HG02642 (cell line): ENCODE measurements at regions not wholly inside any gene's neighbourhood (a gene's known extent, or its start where the extent isn't known, plus 50 kb on each side); places are given as distances from the start of the nearest gene placed in this dataset.

ENCODE experiments used
- ATAC-seq: cut with Tn5 transposase; IDR thresholded peaks from one replicate; pipeline ENCODE4 v1.9.1; 2021; ENCODE audit warnings: mild to moderate bottlenecking; ENCODE audit not compliant: unreplicated experiment, poor library complexity

DNA sequence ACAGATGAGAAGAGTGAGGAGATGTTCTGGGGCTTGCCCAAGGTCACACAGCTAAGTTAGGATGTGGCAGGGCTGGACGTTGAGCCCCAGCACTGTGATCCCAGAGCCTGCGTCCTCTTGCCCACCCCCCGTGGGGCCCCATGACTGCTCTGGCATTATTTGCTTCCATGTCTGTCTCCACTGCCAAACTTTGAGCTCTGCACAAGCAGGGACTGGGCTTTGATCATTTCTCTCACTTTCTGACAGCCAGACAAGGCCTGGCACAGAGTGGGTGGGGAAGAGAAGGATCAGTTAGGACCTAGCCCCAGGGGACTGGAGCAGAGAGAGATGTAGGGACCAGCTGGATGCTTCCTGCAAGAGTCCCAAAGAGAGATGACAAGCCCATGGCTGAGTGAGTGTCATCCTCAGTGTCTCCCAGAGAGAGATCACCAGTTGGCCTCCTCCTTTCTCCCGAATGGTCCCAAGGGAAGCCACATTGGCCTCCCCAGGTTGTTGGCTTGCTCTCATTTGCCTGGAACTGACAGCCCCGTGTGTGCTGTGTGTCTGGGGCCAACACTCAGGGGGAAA is 126.7 kb upstream of the PWP1 start:
- ATAC-seq: no peak

DNA sequence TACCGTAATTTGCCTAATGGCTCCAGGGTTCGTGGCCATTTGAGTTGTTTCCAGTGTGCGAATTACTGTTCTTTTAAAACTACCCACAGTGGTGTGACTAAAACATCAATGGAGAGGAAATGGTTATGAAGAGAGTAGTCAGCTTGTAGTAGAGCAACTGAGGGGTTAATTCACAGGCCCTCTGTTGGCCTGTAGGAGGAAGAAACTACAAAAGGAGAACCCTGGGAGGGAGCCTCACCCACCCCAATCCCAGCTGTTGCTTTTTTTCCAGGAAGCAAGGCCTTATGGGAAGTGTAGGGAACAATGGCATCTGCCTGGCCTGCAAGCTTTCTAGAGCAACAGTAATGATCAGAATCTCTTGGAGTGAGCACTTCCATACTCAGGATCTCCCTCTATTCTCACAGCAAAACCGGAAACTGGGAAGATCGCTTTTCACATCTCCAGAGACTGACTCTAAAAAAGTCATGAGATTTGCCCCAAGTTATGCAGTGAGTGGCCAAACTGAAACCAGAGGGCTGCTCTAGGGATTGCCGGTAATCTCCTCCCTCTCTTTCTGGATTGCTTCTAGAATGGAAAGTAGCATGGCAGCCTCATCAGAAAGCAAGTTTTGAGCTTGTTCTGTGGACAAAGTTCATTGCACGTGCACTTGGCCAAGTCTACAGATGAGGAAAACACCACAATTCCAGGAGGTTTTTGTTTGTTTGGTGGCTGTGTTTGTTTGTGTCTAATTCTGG is 125.3 kb upstream of the PWP1 start:
- no peak for ATAC-seq

DNA sequence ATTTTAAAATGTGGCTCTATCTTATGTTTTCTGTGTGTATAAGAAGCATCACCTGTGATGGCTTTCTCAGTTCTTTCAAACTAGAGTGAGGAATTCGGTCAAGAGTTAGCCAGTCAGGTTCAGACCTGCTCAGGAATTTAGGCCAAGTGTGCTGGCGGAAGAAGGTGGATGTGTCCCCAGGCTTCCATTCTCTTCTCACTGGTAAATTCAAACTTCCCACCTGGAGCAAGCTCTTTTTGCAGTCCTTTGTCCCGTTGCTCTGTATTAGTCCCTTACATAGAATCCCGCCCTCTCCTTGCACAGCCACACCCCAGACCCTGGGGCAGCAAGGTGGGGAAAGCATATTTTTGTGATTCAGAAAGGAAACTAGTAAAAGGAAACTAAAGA is 124.7 kb upstream of the PWP1 start:
- no peak for ATAC-seq

DNA sequence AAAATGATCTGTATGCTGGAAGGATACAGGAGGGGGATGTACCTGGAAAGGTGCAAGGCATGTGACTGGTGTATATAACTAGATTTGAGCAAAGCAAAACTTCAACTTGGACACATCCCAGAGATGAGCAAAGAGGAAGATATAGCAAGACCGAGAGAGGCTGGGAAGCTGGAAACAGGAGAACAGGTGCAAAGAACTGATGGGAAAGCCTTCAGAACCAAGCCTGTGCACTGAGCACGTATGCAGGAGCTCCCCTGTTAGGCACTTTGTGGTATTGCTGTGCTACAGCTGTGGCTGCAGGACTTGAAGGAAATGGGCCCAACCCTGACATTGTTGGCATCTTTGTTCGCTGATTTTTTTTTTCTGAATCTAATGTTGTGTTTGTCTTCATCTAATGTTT is 120.7 kb upstream of the PWP1 start:
- ATAC-seq: no peak

DNA sequence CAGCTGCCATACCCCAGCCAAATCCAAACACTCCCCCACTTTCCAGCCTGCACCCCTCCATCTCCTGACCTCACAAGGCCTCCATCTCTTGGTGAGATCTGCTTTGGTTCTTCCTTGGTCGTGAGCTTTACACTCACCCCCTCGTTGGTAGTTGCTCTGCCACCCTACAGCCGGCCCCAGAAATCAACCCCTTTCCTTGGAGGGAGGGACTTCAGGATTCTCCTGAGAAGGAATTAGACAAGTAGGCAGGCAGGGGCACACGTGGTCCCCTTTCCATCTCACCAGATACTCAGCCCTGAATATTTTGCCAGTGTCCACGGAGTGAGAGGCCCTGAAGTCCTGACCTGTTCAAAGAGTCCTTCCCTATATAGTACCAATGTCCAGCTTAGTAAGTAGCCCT is 120.0 kb upstream of the PWP1 start:
- no peak for ATAC-seq

DNA sequence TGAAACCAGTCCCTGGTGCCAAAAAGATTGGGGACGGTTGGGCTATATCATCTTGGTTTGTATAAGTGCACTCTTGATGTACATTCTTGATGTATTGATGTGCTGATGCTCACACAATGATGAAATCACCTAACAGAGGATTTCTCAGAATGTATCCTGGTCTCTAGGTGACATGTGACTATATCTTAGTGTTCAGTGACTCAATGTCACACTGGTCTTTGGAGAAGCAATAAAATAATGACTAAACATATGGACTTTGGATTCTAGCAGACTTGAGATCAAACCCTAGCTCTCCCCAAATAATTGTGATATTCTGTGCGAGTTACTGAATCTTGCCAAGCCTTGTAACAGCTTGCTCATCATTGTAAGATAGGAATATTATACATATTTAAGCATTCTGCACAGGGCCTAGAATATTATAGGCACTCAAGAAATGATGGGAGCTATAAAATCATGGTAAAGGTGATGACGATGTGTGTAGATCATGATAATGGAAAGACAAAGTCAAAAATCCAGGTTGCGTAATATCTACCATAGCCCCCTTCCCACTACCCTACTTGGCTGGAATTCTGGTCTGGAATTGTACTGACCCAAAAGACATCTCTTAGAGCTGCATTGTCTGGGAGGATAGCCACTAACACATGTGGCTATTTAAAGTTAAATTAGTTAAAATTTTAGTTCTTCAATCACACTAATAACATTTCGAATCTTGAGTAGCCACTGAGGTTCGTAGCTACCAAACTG is 117.6 kb upstream of the PWP1 start:
- ATAC-seq: no peak

DNA sequence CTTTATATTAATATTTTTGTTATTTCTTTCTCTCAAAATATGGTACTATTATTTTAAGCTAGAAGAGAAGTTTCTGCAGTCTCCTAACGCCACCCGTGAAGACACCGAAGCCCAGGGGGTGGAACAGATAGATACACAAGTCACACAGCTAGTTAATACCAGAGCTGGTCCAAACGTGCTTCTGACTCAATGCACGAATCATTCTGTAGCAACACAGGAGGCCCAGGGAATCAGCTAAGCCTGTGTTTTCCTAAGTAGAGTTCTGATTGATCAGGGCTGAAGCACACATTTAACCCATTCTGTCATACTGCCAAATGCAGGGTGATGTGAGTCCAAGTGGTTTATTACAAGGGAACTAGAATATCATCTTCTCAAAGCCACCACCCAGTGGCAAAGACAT is 116.9 kb upstream of the PWP1 start:
- no peak for ATAC-seq

DNA sequence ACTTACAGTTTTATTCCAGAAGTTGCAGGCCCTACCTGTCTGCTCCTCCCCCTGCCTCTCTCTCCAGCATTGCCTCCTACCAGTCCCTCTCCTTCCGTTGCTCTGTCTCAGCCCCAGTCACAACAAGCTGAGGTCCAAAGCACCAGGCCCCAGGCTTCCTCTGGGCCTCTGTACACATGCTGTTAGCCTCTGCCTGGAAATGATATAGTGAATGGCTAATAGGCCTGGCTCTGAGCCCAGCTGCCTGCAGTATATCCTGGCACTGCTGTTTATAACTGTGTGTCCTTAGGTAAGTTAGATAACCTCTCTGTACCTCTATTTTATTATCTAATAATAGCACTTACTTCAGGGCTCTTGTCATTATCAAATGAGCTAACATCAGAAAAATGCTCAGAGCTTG is 114.9 kb upstream of the PWP1 start:
- ATAC-seq: no peak

DNA sequence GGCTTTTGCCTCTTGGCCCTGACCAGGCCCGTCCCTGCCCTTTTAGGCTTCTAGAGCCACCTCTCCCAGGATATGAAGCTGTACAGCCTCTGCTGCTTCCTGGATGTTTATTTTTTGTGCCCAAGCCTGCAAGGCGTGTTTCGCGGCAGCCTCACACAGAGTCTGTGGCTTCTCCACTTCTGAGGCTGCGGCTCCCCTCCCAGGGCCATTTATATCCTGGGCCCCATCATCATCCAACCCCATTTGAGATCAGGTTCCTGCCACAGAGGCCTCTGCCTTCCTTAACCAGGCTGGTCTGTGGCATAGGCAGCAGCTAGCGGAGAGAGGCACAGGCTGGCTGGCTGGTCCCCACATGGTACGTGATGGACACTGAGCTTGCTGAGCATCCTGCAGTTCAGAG is 114.1 kb upstream of the PWP1 start:
- no peak for ATAC-seq

DNA sequence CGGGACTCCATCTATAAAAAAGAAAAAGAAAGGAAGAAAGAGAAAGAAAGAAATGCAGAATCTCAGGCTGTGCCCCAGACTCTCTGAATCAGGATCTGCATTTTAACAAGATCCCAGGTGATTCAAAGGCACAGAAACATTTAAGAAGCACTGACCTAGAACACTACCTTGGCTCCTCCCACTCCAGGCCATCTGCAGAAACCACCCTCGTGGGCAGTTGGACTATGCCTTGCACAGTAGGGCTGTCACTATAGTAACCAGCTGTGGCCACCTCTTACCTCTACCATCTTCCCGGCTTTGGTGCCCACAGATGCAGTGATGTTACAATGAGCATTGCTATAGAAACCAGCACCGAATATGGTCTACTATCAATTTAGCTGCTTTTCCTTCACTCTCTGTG is 110.9 kb upstream of the PWP1 start:
- no peak for ATAC-seq

DNA sequence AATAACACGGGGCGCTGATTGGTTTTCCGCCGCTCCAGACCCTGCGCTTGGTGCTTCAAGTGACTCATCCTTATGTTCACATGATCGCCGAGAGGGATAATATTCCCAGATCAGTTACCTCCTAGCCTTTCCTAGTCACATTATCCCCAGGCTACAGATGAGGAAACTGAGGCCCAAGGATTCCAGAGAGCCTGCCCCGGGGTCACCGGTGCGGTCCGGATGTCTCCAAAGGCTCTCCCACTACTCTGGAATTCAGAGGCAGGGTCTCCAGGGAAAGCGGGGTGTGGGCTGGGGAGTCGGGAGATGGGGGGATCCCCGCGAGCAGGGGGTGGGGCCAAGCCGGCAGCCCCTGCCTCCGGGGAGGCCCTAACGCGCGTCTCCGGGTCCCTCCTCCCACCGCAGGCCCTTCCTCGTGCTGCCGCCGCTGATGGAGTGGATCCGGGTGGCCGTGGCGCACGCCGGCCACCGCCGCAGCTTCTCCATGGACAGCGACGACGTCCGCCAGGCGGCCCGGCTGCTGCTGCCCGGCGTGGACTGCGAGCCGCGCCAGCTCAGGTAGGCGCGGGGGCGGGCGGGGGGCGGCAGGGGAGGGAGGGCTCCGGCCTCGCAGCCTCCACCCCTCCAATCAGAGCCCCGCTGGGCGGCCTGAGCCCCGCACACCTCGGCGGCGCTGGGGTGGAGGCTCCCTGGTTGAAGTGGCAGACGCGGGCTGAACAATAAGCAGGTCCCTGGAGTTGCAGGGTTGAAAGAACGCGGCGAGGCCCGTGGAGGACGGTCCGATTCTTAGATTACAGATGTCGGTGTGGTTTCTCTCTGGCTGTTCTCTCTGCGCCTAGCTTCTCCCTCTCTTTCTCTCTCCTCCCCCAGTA is 104.6 kb upstream of the PWP1 start:
- no peak for ATAC-seq

DNA sequence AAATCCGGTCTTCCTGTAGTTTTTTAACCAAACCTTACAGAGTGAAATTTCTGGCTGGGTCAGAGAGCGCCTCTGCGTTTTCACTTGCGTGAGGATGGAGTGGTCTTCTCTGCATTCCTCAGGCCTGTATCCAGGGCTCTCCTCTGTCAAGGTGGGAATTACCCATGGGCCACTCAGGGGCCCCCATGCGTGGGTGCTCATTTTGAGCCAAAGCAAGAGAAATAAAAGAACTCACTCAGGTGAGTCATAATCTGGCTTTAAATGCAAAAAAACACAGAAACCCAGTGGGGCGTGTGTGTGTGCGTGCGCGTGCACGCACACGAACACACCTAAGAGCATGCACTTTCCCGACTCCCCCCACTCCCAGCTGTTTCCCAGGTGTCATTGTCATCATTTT is 104.0 kb upstream of the PWP1 start:
- no peak for ATAC-seq

DNA sequence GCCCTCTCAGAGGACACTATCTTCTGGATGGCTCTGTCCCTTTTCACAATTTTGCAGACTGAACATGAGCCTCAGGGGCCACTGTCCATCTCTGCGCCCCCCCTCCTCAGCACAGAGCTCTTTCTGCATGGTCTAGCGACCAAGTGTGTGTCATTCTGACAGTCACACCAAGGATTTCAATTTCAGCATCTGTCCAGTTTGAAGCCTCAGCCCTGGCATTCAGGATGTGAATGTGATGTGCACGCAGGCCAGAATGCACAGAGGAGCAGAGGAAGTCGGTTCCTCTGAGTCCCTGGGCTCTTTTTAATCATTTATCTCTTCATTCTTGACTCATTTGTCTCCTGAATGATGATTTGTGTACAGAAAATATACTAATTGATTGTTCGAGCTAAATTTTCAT is 102.0 kb upstream of the PWP1 start:
- no peak for ATAC-seq

DNA sequence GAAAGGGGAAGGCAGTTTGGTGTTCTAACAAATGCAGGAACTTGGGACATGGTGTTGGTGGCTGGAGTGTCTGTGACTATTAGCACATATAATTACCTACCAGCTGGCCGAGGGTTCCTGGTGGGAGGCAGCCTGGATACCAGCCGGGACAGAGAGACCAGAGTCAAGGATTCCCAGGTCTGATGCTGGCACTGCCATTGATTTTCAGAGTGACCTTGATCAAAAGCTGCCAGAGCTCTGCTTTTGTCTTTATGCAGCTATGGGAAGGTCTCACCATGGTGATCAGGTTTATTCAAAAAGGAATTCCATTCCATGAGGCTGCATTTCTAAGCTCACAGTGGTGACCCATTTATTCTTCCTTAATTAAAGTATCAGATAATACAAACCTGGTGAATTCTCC is 101.0 kb upstream of the PWP1 start:
- no peak for ATAC-seq

DNA sequence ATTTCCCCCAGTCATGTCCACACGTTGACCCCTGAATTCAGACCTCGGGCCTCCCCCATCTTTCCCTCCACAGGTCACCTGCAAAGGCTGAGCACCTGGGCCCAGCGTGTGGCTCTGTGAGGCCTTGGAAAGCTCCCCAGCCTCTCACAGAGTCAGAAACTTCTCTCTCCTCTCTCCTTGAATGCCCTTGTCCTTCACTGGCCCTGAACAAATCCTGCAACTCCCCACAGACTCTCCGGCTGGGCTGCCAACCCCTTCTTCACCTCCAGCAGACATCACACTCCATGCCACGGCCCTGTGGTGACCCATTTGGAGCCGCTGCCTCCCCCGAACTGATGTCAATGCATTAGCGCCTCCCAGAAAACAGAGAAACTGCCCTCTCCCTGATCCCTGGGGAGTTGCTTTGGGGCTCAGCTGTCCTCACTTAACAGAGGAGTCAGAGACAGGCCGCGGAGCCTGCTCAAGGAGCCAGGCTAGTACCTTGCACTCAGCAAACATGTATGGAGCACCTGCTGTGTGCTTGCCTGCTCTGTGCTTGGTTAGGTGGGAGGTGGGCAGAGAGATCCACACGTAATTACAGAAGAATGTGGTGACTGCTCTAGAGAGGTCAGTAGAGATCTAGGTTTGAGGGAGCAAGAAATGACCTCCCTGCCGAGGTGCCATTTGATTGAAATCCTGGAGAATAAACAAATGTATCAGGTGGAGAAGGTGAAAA is 99.2 kb upstream of the PWP1 start:
- ATAC-seq: no peak

DNA sequence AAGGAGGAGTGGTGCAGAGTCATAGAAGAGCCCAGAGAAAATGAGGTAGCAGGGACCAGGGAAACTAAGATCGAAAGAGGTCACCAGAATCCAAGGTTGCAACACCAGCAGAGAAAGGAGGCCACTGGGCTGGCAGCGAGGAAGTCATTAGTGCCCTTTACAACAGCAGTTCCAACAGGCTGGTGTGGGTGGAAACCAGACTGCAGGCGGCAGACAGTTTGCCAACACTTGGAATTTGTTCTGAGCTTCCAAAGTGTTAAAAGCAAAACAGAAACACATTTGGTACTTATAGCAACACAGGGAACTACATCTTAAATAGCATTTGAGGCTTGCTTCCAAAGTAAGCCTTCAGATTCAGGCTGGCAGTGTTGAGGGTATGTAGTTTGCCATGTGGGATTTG is 95.2 kb upstream of the PWP1 start:
- no peak for ATAC-seq

DNA sequence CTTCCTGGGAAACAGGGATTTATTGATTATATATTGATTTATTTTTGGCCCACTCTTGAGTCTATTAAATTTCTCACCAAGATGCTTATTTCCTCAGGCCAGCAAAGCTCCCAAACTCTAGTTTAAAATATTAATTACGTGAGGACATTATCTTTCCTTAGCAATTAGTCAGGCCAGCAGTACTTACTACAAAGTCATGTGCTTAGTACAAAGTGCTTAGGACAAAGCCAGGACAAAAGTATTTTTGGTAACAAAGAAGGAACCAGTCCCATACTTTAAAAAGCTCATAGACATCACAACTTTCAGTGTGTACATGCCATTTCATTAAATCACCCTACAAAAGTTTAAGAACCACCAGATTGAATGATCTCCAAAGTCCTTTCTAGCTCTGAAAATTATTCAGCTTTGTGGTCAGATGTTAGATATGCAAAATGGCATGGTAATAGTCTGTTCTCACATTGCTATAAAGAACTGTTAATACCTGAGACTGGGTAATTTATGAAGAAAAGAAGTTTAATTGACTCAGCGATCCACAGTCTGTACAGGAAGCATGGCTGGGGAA is 94.7 kb upstream of the PWP1 start:
- ATAC-seq: no peak

DNA sequence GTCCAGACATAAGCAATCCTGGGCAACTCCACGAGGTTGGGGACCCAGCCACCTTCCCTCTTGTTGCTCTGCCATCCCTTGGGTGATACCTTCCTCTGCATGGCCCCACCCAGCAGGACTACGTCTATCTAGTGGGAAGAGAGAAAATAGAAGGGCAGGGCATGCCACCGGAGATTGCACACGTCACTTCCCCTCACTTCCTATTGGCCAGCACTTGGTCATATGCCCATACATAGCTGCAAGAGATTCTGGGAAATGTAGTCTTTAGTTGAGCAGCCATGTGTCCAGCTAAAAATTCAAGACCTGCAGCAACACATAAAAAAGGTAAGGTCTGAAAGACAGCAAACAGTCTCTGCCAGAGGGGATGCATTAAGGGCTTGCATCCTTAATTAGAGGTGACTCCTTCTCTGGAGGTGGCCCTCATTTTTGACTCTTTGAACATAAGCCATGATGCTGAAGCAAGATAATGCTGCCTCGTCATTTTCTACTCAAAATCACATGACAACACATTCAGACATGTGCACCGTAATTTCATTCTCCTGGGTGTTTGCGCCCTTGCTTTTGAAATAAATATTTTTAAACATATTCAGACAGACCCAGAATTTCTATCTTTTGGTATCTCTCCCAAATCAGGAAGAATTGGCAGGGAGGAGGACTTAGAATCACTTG is 91.8 kb upstream of the PWP1 start:
- no peak for ATAC-seq

DNA sequence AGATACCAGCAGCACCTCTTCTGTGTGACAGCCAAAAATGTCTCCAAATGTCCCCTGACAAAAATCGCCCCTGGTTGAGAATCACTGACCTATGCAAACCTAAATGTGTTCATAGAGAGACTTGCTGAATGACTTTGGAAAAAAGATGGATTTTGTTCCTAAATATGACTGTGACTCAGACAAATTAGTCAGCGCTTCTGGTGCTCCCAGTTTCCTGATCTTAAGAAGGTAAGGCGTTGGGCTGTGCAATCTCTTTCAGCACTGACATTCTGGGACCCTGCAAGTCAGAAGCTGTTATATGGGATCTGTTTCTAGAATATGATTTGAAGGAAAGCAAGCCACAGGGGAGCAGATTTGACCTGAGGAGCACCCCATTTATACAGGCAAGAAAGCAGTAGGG is 90.6 kb upstream of the PWP1 start:
- no peak for ATAC-seq
